Esophagus squamous epithelium (tissue), 4 donors: ENCODE measurements at regions not wholly inside any gene's neighbourhood (a gene's known extent, or its start where the extent isn't known, plus 50 kb on each side); places are given as distances from the start of the nearest gene placed in this dataset.

Experiments used
- POLR2A ChIP-seq, 4 donors: fragments of 450-650 bp; IDR thresholded peaks; one replicate each; pipeline ENCODE4 v1.6.1; 2017; ENCODE audit warnings: antibody characterized with exemption in 4 of 4, mild to moderate bottlenecking in 4 of 4, moderate library complexity in 3 of 4
- TF ChIP-seq, protein P1 (sequence below), 6 experiments: fragments of 450-650 bp in 4 of 6; fragments of 200-600 bp in 2 of 6; sonication (generic) in 2 of 6; IDR thresholded peaks; one replicate each; pipeline ENCODE4 v1.5.1; 2016 to 2019; ENCODE audit warnings: antibody characterized with exemption in 6 of 6, mild to moderate bottlenecking in 4 of 6, moderate library complexity in 4 of 6

DNA sequence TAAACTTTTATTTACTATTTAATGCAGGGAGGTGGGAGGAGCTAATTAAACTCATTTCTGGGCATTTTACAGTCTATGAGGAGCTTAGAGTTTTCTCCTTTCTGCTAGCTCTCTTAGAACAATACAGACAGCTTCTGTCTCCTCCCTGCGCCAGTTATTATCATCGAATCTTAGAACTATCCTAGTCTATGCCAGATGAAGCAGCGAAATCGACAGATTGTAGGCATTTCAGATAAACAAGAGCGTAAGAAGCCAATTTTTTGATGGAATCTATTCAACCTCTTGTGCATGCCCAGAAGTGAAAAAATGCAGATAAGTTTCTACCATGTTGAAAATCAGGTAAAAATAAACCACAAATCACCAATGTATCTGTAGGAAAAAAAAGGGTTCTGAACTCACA, 297.1 kb downstream of the KLF12 start:
- TF ChIP-seq, protein P1, sequence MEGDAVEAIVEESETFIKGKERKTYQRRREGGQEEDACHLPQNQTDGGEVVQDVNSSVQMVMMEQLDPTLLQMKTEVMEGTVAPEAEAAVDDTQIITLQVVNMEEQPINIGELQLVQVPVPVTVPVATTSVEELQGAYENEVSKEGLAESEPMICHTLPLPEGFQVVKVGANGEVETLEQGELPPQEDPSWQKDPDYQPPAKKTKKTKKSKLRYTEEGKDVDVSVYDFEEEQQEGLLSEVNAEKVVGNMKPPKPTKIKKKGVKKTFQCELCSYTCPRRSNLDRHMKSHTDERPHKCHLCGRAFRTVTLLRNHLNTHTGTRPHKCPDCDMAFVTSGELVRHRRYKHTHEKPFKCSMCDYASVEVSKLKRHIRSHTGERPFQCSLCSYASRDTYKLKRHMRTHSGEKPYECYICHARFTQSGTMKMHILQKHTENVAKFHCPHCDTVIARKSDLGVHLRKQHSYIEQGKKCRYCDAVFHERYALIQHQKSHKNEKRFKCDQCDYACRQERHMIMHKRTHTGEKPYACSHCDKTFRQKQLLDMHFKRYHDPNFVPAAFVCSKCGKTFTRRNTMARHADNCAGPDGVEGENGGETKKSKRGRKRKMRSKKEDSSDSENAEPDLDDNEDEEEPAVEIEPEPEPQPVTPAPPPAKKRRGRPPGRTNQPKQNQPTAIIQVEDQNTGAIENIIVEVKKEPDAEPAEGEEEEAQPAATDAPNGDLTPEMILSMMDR (IDR thresholded peaks at IDR 0.05), result no peak
- TF ChIP-seq POLR2A (IDR thresholded peaks at IDR 0.05), result no peak
